Peyer's patch (tissue), 4 donors: ENCODE measurements at regions not wholly inside any gene's neighbourhood (a gene's known extent, or its start where the extent isn't known, plus 50 kb on each side); places are given as distances from the start of the nearest gene placed in this dataset.

Experiments
- CTCF ChIP-seq, 6 experiments: fragments of 450-650 bp in 4 of 6; fragments of 200-600 bp in 2 of 6; sonication (generic) in 1 of 6; IDR thresholded peaks; one replicate each; pipeline ENCODE4 v1.5.1; 2017 to 2019; ENCODE audit warnings: antibody characterized with exemption in 6 of 6, mild to moderate bottlenecking in 3 of 6, moderate library complexity in 1 of 6
- POLR2A ChIP-seq, 2 donors: fragments of 450-650 bp; IDR thresholded peaks; one replicate each; pipeline ENCODE4 v1.5.1; 2017; ENCODE audit warnings: antibody characterized with exemption in 2 of 2, mild to moderate bottlenecking in 2 of 2, moderate library complexity in 2 of 2

- no peak for TF ChIP-seq CTCF (IDR thresholded peaks at IDR 0.05)
- no peak for TF ChIP-seq POLR2A (IDR thresholded peaks at IDR 0.05)
Measured at GRCh38 chr17:53278466-53278865, 544.3 kb upstream of the KIF2B start.
